ENCODE measurements at regions not wholly inside any gene's neighbourhood (a gene's known extent, or its start where the extent isn't known, plus 50 kb on each side); places are given as distances from the start of the nearest gene placed in this dataset.

DNA sequence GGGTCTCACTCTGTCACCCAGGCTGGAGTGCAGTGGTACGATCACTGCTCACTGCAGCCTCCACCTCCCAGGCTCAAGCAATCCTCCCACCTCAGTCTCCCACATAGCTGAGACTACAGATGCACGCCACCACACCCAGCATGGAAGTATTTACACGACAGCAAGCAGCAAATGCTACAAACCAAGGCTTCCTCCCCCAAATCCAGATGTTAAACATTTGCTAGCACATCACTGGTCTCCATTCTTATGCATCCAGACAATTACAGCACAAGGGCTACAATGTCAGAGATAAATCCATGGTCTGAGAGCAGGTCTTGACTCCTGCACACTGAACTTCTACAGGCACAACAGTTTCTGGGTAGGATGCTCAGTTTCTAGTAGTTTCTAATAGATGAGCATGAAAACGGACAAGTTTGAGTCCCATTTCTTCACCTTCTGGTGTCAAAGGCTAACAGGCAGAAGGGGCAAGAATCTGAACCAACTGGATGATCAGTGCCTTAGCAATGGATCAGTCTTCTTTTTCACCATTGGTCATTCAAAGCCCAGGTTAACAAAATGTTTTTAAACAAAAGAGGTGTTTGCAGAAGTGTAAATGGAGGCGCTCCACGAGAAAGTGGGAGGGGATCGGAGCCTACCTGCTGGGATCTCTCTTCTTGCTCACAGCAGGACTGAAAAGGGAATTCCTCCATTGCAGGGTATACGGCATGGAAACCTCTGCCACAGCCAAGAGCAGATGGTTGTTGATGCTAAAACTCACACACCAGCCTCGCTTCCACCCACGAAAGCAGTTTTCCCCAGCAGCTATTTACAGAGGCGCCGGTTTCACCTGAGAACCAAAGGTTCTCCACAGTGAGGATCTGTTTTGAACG, 135.0 kb upstream of the ARL4C start:
- Mint-ChIP-seq H3K27ac (no peak overlapping the region), H3K9me3 (ENCODE audit: low read depth) (peaks cover 5% of the 10 kb centered on the region), H3K27me3 (peaks cover 16% of the 10 kb centered on the region), H3K36me3 (ENCODE audit: insufficient read depth) (peaks cover 3% of the 10 kb centered on the region), H3K4me3 (ENCODE audit: low read depth) (no peak overlapping the region), H3K4me1 (ENCODE audit: low read depth) (peaks cover 3% of the 10 kb centered on the region)
- TF ChIP-seq, protein P1, sequence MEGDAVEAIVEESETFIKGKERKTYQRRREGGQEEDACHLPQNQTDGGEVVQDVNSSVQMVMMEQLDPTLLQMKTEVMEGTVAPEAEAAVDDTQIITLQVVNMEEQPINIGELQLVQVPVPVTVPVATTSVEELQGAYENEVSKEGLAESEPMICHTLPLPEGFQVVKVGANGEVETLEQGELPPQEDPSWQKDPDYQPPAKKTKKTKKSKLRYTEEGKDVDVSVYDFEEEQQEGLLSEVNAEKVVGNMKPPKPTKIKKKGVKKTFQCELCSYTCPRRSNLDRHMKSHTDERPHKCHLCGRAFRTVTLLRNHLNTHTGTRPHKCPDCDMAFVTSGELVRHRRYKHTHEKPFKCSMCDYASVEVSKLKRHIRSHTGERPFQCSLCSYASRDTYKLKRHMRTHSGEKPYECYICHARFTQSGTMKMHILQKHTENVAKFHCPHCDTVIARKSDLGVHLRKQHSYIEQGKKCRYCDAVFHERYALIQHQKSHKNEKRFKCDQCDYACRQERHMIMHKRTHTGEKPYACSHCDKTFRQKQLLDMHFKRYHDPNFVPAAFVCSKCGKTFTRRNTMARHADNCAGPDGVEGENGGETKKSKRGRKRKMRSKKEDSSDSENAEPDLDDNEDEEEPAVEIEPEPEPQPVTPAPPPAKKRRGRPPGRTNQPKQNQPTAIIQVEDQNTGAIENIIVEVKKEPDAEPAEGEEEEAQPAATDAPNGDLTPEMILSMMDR (IDR thresholded peaks at IDR 0.05; ENCODE audit: unreplicated experiment), result no peak
- DNase-seq (ENCODE audit: low spot score, unreplicated experiment), result no peak

DNA sequence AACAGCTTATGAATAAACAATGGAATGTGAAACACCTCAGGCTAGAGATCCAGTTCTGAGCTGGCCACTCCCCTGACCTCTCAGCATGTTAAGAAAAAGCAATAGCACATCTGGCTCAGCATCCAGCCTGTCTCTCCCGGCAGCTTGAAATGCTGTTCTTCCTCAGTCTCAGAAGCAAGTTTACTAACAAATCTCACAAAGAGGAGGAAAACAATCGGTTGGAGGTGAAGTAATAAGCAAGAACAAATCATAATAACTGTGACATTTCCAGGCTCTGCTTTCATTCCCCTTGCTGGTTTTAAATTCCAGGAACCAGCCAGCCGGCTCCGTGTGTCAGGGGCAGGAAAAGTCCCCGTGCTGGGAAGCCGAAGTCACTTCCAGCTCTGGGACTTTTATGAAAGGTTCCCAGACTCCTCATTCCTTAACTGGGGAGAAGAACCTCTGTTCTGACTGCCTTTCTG, 133.9 kb upstream of the ARL4C start:
- H3K27ac Mint-ChIP-seq, result no peak overlapping the region
- H3K27me3 Mint-ChIP-seq, result peaks cover 16% of the 10 kb centered on the region
- no peak for DNase-seq (ENCODE audit: low spot score, unreplicated experiment)
- H3K4me3 Mint-ChIP-seq (ENCODE audit: low read depth), result no peak overlapping the region
- no peaks in the 10 kb centered on the region for H3K9me3 Mint-ChIP-seq (ENCODE audit: low read depth)
- TF ChIP-seq, protein P1 (IDR thresholded peaks at IDR 0.05; ENCODE audit: unreplicated experiment), result no peak
- H3K36me3 Mint-ChIP-seq (ENCODE audit: insufficient read depth), result no peaks in the 10 kb centered on the region
- peaks cover 3% of the 10 kb centered on the region for H3K4me1 Mint-ChIP-seq (ENCODE audit: low read depth)

DNA sequence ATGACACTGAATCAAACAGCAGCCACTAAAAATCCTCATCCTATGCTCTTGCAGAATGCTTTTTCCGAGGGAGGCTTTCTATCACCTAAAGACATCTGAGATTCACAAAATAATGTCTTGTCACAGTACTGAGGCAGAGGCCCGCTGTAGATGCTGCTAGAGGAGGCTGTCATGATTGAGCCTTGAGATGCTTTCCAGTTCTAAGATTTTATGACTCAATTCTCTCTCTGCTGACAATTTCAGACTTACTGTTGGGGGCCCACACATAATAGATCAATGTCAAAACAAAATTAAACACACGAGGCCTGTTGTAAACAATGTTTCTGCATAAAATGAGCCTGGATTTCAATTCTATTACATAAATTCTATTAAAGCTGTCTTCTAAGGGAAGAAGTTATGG, 132.7 kb upstream of the ARL4C start:
- no peak overlapping the region for H3K4me3 Mint-ChIP-seq (ENCODE audit: low read depth)
- TF ChIP-seq, protein P1 (IDR thresholded peaks at IDR 0.05; ENCODE audit: unreplicated experiment), result no peak
- peaks cover 16% of the 10 kb centered on the region for H3K27me3 Mint-ChIP-seq
- no peak for DNase-seq (ENCODE audit: low spot score, unreplicated experiment)
- peaks cover 3% of the 10 kb centered on the region for H3K4me1 Mint-ChIP-seq (ENCODE audit: low read depth)
- no peaks in the 10 kb centered on the region for H3K36me3 Mint-ChIP-seq (ENCODE audit: insufficient read depth)
- H3K9me3 Mint-ChIP-seq (ENCODE audit: low read depth), result no peaks in the 10 kb centered on the region
- H3K27ac Mint-ChIP-seq, result no peak overlapping the region

DNA sequence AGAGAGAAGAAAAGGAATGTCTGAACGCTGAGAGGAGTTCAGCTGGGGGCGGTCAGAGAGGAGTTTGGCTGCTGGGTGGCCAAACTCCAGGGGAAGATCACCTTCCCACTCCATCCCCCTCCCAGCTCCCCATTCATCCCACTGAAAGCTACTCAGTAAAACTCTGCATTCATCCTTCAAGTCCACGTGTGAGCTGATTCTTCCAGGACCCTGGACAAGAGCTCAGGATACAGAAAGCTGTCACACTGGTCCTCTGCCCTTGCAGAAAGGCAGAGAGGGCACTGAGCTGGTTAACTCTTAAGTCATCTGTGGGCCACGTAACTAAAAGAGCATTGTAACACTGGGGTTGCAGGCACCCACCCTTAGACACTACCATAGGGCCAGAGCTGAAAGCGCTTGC, 132.1 kb upstream of the ARL4C start:
- Mint-ChIP-seq H3K36me3 (ENCODE audit: insufficient read depth) (no peaks in the 10 kb centered on the region), H3K9me3 (ENCODE audit: low read depth) (no peaks in the 10 kb centered on the region), H3K4me1 (ENCODE audit: low read depth) (peaks cover 3% of the 10 kb centered on the region), H3K27ac (no peak overlapping the region), H3K27me3 (peaks cover 16% of the 10 kb centered on the region), H3K4me3 (ENCODE audit: low read depth) (no peak overlapping the region)
- DNase-seq (ENCODE audit: low spot score, unreplicated experiment), result no peak
- TF ChIP-seq, protein P1 (IDR thresholded peaks at IDR 0.05; ENCODE audit: unreplicated experiment), result no peak

DNA sequence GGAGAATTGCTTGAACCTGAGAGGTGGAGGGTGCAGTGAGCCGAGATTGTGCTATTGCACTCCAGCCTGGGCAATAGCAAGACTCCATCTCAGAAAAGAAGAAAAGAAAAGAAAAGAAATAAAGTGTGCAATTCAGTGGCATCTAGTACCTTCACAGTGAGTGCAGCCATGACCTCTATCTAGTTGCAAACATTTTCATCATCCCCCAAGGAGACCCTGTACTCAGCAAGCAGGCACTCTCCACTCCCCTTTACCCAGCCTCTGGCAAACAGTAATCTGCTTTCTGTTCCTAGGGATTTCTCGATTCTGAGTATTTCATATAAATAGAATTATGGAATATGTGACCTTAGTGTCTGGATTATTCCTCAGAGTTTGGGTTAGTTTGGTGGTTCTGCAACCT, 130.4 kb upstream of the ARL4C start:
- Mint-ChIP-seq H3K27me3 (peaks cover 10% of the 10 kb centered on the region), H3K27ac (no peak overlapping the region), H3K9me3 (ENCODE audit: low read depth) (no peaks in the 10 kb centered on the region), H3K36me3 (ENCODE audit: insufficient read depth) (no peaks in the 10 kb centered on the region), H3K4me1 (ENCODE audit: low read depth) (peaks cover 4% of the 10 kb centered on the region), H3K4me3 (ENCODE audit: low read depth) (no peak overlapping the region)
- TF ChIP-seq, protein P1 (IDR thresholded peaks at IDR 0.05; ENCODE audit: unreplicated experiment), result no peak
- no peak for DNase-seq (ENCODE audit: low spot score, unreplicated experiment)

Data from progenitor cell of endocrine pancreas (in vitro differentiated cells).